Kidney (tissue), 13 donors: ENCODE measurements at regions not wholly inside any gene's neighbourhood (a gene's known extent, or its start where the extent isn't known, plus 50 kb on each side); places are given as distances from the start of the nearest gene placed in this dataset.

Experiments
- DNase-seq, 5 donors: peaks; one replicate each; pipeline ENCODE4 v3.0.0-alpha.2; 2013 to 2020
- FAIRE-seq: peaks from 2 replicates; lab custom pipeline; 2012; peaks lifted over from hg19 to GRCh38; lab: Jason Lieb, UNC
- H3K27ac ChIP-seq, 2 donors: one replicate each; pipeline ENCODE4 v1.7.0; 2013; ENCODE audit warnings: low read depth in 2 of 2, low read length in 2 of 2, inconsistent platforms in 1 of 2
- H3K27me3 ChIP-seq: one replicate; pipeline ENCODE4 v1.7.1; 2013; ENCODE audit warnings: low read length, inconsistent platforms; ENCODE audit not compliant: control insufficient read depth, insufficient read depth
- H3K36me3 ChIP-seq, 3 donors: one replicate each; pipeline versions ENCODE4 v1.7.0 to v1.7.1; 2013; ENCODE audit warnings: low read length in 3 of 3, control low read depth in 1 of 3, inconsistent platforms in 1 of 3; ENCODE audit not compliant: insufficient read depth in 3 of 3, control insufficient read depth in 2 of 3
- H3K4me1 ChIP-seq, 3 donors: one replicate each; pipeline versions ENCODE4 v1.7.0 to v1.7.1; 2013; ENCODE audit warnings: low read length in 3 of 3, inconsistent platforms in 1 of 3, low read depth in 1 of 3; ENCODE audit not compliant: control insufficient read depth in 2 of 3, insufficient read depth in 2 of 3
- H3K4me3 ChIP-seq, 3 donors: one replicate each; pipeline versions ENCODE4 v1.7.0 to v1.8.1; 2013; ENCODE audit warnings: low read length in 3 of 3, control low read depth in 1 of 3, inconsistent platforms in 1 of 3
- H3K9ac ChIP-seq, 3 donors: one replicate each; pipeline versions ENCODE4 v1.7.0 to v1.7.1; 2013; ENCODE audit warnings: low read length in 3 of 3, control low read depth in 1 of 3, inconsistent platforms in 1 of 3
- H3K9me3 ChIP-seq, 3 donors: one replicate each; pipeline versions ENCODE4 v1.7.0 to v1.7.1; 2013; ENCODE audit warnings: low read length in 3 of 3, control low read depth in 1 of 3, inconsistent platforms in 1 of 3; ENCODE audit not compliant: control insufficient read depth in 2 of 3, insufficient read depth in 1 of 3
- CTCF ChIP-seq: IDR thresholded peaks from 3 replicates; pipeline ENCODE4 v1.5.1; 2012; ENCODE audit warnings: mild to moderate bottlenecking, moderate library complexity, borderline replicate concordance; ENCODE audit not compliant: insufficient read depth; ENCODE audit errors: extremely low read depth
- intact Hi-C: fragments of 100-400 bp; cut with DNase I; formaldehyde crosslinking; loops from one replicate; pipeline ENCODE4 v1.11.1; 2022
- donor health status: control.
- donor health status: control.
- donor health status: control.
- donor health status: control.
- donor health status: control.
- donor health status: DM: yes; HTN: yes; CAD: no.
- donor health status: Normal renal cell carcinoma (clear cell type).

GRCh38 chr5:63727583-63727982 is 234.7 kb downstream of the HTR1A start:
- no peak overlapping the region for H3K4me3 ChIP-seq
- no peak for TF ChIP-seq CTCF
- no peaks in the 10 kb centered on the region for H3K4me1 ChIP-seq
- no peaks in the 10 kb centered on the region for H3K27me3 ChIP-seq
- intact Hi-C loops: no loop called here
- H3K27ac ChIP-seq: no peak overlapping the region
- no peaks in the 10 kb centered on the region for H3K9me3 ChIP-seq
- DNase-seq: no peak
- no peak overlapping the region for H3K9ac ChIP-seq
- H3K36me3 ChIP-seq: no peaks in the 10 kb centered on the region
- FAIRE-seq: no peak

- DNase-seq (no peak), FAIRE-seq (no peak)
- Histone ChIP-seq H3K4me3 (no peak overlapping the region), H3K27ac (no peak overlapping the region), H3K9ac (no peak overlapping the region), H3K36me3 (no peaks in the 10 kb centered on the region), H3K4me1 (no peaks in the 10 kb centered on the region), H3K27me3 (no peaks in the 10 kb centered on the region), H3K9me3 (no peaks in the 10 kb centered on the region)
- intact Hi-C loops: no loop called here
- TF ChIP-seq CTCF: no peak
Measured at GRCh38 chr5:63726496-63726895, 235.7 kb downstream of the HTR1A start.

- Histone ChIP-seq H3K27me3 (no peaks in the 10 kb centered on the region), H3K27ac (no peak overlapping the region), H3K36me3 (no peaks in the 10 kb centered on the region), H3K9ac (no peak overlapping the region), H3K9me3 (no peaks in the 10 kb centered on the region), H3K4me3 (no peak overlapping the region), H3K4me1 (no peaks in the 10 kb centered on the region)
- no peak for DNase-seq
- intact Hi-C loops: no loop called here
- no peak for FAIRE-seq
- no peak for TF ChIP-seq CTCF
Measured at GRCh38 chr5:63719147-63719546, 243.1 kb downstream of the HTR1A start.

GRCh38 chr5:63700241-63700640 is 262.0 kb downstream of the HTR1A start:
- no peak overlapping the region for H3K9ac ChIP-seq
- no peaks in the 10 kb centered on the region for H3K9me3 ChIP-seq
- no peak for TF ChIP-seq CTCF
- no peak for FAIRE-seq
- H3K36me3 ChIP-seq: no peaks in the 10 kb centered on the region
- H3K4me3 ChIP-seq: no peak overlapping the region
- H3K4me1 ChIP-seq: no peaks in the 10 kb centered on the region
- H3K27me3 ChIP-seq: no peaks in the 10 kb centered on the region
- no peak for DNase-seq
- intact Hi-C loops: no loop called here
- no peak overlapping the region for H3K27ac ChIP-seq
